GM20431 (cell line): ENCODE measurements at regions not wholly inside any gene's neighbourhood (a gene's known extent, or its start where the extent isn't known, plus 50 kb on each side); places are given as distances from the start of the nearest gene placed in this dataset.

Source experiments
- in situ Hi-C: fragments of 300-500 bp; cut with MseI, MboI; formaldehyde crosslinking; loops from one replicate; pipeline ENCODE4 v1.15.0; 2020; ENCODE audit warnings: low sequenced_read_pairs; ENCODE audit not compliant: unreplicated experiment

GRCh38 chr5:67510204-67510603 is 313.6 kb upstream of the CD180 start:
- in situ Hi-C loops = no loop called here

- in situ Hi-C loops = no loop called here
These were observed 313.0 kb upstream of the CD180 start for GRCh38 chr5:67509402-67510186.

DNA sequence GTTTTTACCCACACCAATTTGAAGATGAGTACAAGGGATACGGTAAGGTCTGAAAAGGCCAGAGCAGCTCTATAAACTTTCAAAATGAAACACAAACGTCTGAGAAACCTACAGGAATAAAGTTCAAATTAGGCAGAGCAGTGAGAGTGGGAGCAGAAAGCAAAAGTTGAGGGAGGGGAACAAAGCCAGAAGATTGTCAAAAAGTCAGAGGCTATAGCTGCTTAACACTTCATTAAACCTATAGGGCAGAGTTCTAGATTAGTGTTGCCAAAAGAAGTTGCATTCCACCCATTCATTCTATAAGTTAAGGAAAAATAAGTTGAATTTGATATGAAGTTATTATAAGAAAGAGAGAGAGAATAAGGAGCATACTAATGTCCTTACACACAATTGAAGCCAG is 309.6 kb upstream of the CD180 start:
- in situ Hi-C loops = no loop called here

DNA sequence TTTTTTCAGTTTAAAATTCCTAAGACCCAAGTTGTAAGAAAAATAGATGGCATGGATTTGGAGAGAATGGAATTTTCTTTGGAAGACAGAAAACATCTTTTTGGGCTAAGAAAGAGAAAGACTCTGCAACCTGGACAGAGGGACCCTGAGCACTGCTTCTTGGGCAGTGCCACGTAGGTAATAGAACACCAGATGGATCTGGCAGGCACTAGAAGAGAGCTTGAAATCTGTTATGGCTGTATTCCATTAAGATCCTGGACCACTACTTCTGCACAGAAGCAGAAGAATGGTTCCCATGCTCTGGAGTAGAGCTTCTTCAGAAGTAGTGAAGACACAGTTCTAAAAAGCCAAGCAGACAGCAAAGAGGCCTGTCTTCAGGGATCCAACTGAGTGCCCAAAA is 306.4 kb upstream of the CD180 start:
- in situ Hi-C loops = no loop called here

DNA sequence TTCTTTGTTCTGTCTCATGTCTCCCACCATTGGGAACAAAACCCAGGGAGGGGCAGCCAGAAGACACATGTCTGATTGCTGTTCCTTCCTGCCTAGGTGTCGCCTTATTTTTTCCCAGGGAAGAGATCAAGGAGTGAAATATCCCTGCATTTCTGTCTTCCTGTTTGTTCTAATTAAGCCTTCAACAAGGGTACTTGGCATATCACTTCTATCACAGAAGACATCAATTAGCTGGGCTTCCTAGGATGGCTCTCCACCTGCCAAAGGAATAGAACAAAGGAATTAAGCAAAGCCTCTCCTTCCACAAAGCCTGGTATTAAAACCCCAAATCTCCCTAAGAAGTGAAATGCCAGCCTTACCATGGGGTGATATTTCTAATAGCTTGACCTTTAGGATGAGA is 299.5 kb upstream of the CD180 start:
- in situ Hi-C loops = no loop called here

GRCh38 chr5:67495072-67495471 is 298.5 kb upstream of the CD180 start:
- in situ Hi-C loops = no loop called here

GRCh38 chr5:67494186-67494855 is 297.7 kb upstream of the CD180 start:
- in situ Hi-C loops = no loop called here

GRCh38 chr5:67493676-67494075 is 297.1 kb upstream of the CD180 start:
- in situ Hi-C loops = no loop called here

DNA sequence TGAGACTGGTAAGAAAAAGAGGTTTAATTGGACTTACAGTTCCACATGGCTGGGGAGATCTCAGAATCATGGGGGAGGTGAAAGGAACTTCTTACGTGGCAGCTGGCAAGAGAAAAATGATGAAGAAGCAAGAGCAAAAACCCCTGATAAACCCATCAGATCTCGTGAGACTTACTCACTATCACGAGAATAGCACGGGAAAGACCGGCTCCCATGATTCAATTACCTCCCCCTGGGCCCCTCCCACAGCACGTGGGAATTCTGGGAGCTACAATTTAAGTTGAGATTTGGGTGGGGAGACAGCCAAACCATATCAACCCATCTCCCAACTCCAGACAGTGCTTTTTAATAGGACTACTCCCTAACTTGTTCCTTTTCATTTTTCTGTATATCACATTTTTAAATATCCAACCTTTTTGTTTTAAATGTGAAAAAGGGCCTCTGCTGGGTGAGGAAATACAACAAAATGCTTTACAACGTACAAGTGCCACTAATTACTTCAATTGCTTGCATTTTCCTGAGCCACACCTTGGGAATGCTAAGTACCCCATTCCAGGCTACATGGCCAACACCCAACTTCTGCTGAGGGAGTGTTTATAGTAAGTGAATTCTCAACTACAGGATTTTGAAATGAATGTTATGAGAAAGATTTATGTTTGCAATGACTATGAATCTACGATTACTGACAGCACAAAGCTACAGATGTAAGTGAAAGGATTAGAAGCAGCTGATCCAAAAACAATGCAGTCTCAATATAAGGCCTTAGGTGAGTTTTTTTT is 294.1 kb upstream of the CD180 start:
- in situ Hi-C loops = no loop called here

DNA sequence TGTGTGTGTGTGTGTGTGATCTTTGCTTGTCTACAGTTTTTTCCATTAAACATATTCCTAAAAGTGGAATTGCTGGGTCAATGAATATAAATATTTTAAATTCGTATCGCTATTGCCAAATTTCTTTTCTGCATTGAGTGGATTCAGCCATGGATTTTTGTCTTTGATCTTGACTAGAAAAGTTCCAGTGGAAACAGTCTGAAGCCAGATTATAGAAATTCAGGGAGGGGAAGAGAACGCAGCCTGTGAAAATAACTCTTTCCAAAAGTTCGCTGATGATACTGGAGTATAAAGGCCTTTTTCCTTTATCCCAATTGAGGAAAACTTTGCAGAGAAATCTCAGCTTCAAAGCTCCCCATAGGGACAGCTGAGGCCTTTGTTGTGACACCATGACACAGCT is 292.3 kb upstream of the CD180 start:
- in situ Hi-C loops = no loop called here

GRCh38 chr5:67487862-67488261 is 291.3 kb upstream of the CD180 start:
- in situ Hi-C loops = no loop called here

- in situ Hi-C loops = no loop called here
These were observed 286.9 kb upstream of the CD180 start for GRCh38 chr5:67483453-67484030.

- in situ Hi-C loops = no loop called here
These were observed 284.8 kb upstream of the CD180 start for GRCh38 chr5:67481362-67481761.

DNA sequence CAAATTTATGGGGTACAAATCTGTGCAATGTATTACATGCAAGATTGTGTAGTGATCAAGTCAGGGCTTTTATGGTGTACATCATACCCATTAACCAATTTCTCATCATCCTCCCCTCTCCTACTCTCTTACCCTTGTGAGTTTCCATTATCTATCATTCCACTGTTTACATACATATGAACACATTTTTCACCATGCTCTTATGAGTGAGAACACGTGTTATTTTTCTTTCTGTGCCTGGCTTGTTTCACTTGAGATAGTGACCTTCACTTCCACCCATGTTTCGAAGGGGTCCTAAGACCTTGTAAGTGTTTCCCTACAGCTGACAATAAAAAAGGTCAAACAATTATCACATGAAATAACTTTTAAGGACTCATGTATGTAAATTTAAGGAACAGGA is 281.7 kb upstream of the CD180 start:
- in situ Hi-C loops = no loop called here

DNA sequence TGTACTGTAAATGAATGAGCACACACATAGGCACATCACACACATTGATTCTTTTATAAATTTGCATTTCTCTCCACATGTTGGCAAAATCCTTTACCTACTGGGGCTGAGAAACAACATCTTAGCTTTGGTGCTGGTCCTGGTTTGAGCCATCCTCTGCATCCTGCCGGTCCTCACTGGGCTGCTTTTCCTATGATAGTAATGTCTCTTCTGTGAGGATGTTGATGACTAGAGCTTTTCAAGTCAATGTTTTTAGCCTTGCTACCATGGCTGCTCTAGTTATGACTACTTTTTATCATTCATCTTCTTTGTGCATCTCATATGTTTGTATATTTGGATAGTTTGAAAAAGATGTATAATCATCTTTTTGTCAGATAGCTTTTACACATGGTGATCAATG is 280.4 kb upstream of the CD180 start:
- in situ Hi-C loops = no loop called here

DNA sequence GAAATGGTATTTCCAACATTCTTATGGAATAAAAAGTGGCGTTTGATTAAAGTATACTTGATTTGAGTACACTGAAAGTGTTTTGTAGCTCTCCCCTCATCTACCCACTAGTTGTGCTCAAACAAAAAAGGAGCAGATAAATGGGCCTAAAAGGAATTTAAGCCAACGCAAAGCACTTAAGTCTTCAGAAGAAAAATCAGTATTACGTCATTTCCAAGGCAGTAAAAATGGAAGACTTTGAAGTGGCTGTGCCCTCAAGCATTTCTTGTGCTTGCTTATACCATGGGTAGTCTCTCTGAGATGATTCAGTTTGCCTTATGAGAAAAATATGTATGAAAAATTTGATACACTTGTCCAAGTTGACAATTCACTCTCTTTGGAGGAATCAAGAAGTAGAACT is 279.9 kb upstream of the CD180 start:
- in situ Hi-C loops = no loop called here

- in situ Hi-C loops = no loop called here
These were observed 278.9 kb upstream of the CD180 start for GRCh38 chr5:67475489-67475888.

GRCh38 chr5:67474597-67475238 is 278.1 kb upstream of the CD180 start:
- in situ Hi-C loops = no loop called here

GRCh38 chr5:67467110-67467509 is 270.5 kb upstream of the CD180 start:
- in situ Hi-C loops = no loop called here

GRCh38 chr5:67465537-67466207 is 269.1 kb upstream of the CD180 start:
- in situ Hi-C loops = no loop called here
